ENCODE measurements at regions not wholly inside any gene's neighbourhood (a gene's known extent, or its start where the extent isn't known, plus 50 kb on each side); places are given as distances from the start of the nearest gene placed in this dataset.

DNA sequence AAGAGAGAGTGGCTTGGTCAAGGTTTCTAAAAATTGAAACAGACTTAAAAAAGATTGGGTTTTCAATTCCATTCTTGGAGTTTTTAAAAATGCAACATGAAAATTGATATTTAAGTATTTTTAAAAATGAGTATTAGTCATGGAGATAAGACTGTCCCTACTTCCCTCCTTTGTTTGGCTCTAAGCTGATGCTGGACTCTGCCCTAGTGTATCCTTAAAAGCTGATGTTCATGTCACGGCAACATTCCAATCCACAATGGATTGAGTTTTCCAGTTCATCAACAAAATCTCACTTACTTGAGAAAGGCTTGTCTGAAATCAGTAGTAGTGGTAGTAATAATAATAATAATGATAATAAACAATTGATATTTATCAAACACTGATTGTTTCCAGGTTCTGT lies 119.0 kb upstream of the SLC38A2 start:
- ATAC-seq (ENCODE audit: low read depth in 2 of 2) (no peak), DNase-seq (no peak)
- Mint-ChIP-seq H3K27ac (no peak overlapping the region), H3K9me3 (peaks cover 0 to 2% (median 0%) of the 10 kb centered on the region in 7 donors), H3K4me3 (no peak overlapping the region), H3K4me1 (peaks cover 3 to 5% (median 4%) of the 10 kb centered on the region in 3 donors), H3K27me3 (no peaks in the 10 kb centered on the region), H3K36me3 (no peaks in the 10 kb centered on the region)

GRCh38 chr12:46490635-46491034 lies 118.1 kb upstream of the SLC38A2 start:
- Mint-ChIP-seq H3K4me3 (no peak overlapping the region), H3K27ac (no peak overlapping the region), H3K9me3 (peaks cover 0 to 2% (median 0%) of the 10 kb centered on the region in 7 donors), H3K27me3 (no peaks in the 10 kb centered on the region), H3K36me3 (no peaks in the 10 kb centered on the region), H3K4me1 (peaks cover 3 to 5% (median 4%) of the 10 kb centered on the region in 3 donors)
- DNase-seq, result no peak
- no peak for ATAC-seq (ENCODE audit: low read depth in 2 of 2)

DNA sequence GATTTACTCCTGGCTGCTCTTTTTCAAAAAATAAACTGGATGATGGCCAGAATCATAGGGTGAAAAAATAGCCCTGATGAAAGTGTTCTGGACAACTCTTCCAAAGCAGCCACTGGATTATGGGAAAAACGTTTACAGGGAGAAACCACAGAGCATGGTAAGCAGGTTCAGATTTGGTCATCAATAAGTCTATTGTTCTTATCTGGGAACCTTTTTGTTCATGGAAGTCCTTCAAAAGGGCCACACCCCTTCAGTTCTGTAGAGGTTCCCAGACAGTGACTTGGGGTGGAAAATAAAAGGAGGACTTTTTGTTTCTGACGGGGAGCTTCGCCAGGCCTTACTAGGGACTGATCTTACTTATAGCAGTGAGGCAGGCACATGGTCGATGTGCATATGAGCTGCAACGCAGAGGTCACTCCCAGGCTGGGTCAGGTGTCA lies 117.4 kb upstream of the SLC38A2 start:
- DNase-seq, result no peak
- Mint-ChIP-seq H3K4me3 (no peak overlapping the region), H3K9me3 (peaks cover 0 to 2% (median 0%) of the 10 kb centered on the region in 7 donors), H3K27me3 (no peaks in the 10 kb centered on the region), H3K27ac (no peak overlapping the region), H3K36me3 (no peaks in the 10 kb centered on the region), H3K4me1 (peaks cover 4 to 9% (median 6%) of the 10 kb centered on the region in 3 donors)
- ATAC-seq (ENCODE audit: low read depth in 2 of 2), result no peak

DNA sequence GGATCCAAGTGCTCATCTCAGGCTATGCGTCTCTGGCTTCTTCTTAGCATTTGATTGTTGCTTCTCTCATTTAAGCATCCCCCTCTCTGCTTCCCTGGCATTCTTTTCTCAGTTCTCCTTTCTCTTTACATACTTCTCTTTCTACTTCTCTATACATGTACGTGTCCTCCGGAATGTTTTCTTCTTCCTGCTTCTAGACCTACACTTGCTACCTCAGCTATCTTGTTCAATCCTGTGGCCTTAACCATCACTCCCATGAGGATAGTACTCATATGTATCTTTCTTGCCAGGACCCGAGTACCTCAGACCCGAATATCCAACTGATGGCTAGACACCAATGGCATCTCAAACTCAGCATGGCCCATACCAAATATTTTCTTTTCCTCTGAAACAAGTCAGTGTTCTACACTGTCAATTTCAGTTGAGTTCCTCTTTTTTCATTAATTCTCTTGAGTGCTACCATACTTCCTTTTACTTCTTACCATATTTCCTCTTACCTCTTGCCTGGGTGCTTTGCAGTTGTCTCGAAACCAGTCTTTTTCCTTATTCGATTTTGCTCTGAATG lies 115.1 kb upstream of the SLC38A2 start:
- no peaks in the 10 kb centered on the region for H3K27me3 Mint-ChIP-seq
- peaks cover 0 to 2% (median 0%) of the 10 kb centered on the region in 7 donors for H3K9me3 Mint-ChIP-seq
- no peak overlapping the region for H3K27ac Mint-ChIP-seq
- peaks cover 4 to 12% (median 9%) of the 10 kb centered on the region in 3 donors for H3K4me1 Mint-ChIP-seq
- ATAC-seq (ENCODE audit: low read depth in 2 of 2) (peak; percentile 89 to 92), DNase-seq (peak; percentile 81)
- no peaks in the 10 kb centered on the region for H3K36me3 Mint-ChIP-seq
- no peak overlapping the region for H3K4me3 Mint-ChIP-seq

- ATAC-seq (ENCODE audit: low read depth in 2 of 2), result no peak
- no peaks in the 10 kb centered on the region for H3K27me3 Mint-ChIP-seq
- no peak overlapping the region for H3K4me3 Mint-ChIP-seq
- DNase-seq, result no peak
- H3K27ac Mint-ChIP-seq, result no peak overlapping the region
- H3K36me3 Mint-ChIP-seq, result peaks cover 0 to 7% of the 10 kb centered on the region in 2 donors
- peaks cover 0 to 5% (median 0%) of the 10 kb centered on the region in 7 donors for H3K9me3 Mint-ChIP-seq
- peaks cover 11 to 19% (median 15%) of the 10 kb centered on the region in 3 donors for H3K4me1 Mint-ChIP-seq
Measured at GRCh38 chr12:46486588-46486987, 114.0 kb upstream of the SLC38A2 start.

GRCh38 chr12:46485853-46486252 lies 113.3 kb upstream of the SLC38A2 start:
- H3K4me3 Mint-ChIP-seq, result no peak overlapping the region
- H3K27ac Mint-ChIP-seq, result no peak overlapping the region
- ATAC-seq (ENCODE audit: low read depth in 2 of 2), result no peak
- peaks cover 11 to 19% (median 15%) of the 10 kb centered on the region in 3 donors for H3K4me1 Mint-ChIP-seq
- peaks cover 0 to 7% of the 10 kb centered on the region in 2 donors for H3K36me3 Mint-ChIP-seq
- no peak for DNase-seq
- no peaks in the 10 kb centered on the region for H3K27me3 Mint-ChIP-seq
- H3K9me3 Mint-ChIP-seq, result peaks cover 0 to 5% (median 0%) of the 10 kb centered on the region in 7 donors

DNA sequence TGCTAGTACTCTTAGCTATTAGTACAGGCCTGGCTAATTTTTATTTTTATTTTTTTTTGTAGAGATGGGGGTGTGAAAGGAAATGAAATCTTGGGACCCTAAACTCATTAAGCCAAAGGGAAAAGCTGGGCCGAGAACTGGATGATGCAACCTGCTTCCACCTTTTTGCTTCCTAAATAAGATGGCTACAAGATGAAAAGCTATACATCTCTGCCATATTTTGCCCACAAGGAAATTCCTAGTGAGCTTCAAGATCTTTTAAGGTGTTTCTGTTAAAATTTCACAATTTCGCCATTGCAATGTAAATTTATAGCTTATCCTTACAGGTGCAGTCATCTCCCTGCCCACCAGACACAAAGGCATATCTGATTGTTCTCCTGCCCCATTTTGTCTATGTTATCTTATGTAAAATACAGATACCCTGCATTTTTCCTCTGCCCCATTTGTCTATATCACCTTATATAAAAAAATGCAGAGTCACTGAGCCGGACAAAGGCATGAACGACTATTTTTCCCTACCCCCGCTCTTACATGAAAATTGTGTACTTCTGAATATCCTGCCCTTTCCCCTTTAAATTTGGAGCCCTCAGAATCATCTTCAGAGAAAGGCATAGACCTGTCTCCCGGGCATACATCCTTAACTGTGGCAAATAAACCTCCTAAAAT lies 112.0 kb upstream of the SLC38A2 start:
- no peak for DNase-seq
- no peaks in the 10 kb centered on the region for H3K27me3 Mint-ChIP-seq
- peaks cover 0 to 5% (median 0%) of the 10 kb centered on the region in 7 donors for H3K9me3 Mint-ChIP-seq

DNA sequence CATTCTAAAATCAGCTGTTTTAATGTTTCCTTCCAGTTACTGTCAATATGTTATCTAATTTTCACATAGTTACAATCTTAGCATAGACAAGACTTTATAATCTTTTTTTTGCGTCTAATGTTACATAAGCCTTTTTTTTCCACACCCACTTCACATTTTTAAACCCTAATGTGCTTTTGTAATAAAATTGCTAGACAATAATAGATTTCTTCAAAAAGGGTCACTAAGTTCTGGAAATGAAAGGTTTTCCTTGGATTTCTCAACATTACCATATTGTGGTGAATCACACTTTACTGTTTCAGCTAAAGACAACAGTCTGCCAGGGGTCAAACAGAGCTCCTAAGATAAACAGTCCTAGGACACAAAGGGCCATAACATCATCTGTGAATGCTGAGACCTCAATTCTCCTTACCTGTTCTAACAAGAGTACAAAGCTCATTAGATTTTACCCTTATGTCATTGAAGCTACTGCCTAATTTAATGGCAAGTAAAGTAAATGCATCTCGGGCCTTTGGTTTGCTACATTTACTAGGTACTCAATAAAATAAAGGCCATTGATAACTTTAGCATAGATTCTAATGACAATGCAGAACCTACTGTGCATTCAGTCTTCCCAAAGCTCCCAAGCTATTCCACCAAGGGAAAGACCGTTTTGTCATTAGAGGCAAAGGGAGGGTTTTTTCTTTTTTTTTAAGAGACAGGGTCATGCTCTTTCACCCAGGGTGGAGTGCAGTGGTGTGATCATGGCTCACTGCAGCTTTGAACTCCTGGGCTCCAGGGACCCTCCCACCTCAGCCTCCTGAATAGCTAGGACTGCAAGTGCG lies 111.2 kb upstream of the SLC38A2 start:
- ATAC-seq (ENCODE audit: low read depth in 2 of 2) (no peak), DNase-seq (no peak)
- peaks cover 0 to 5% (median 0%) of the 10 kb centered on the region in 7 donors for H3K9me3 Mint-ChIP-seq
- no peak overlapping the region for H3K4me3 Mint-ChIP-seq
- no peaks in the 10 kb centered on the region for H3K27me3 Mint-ChIP-seq
- H3K27ac Mint-ChIP-seq, result no peak overlapping the region
- peaks cover 0 to 20% of the 10 kb centered on the region in 2 donors for H3K36me3 Mint-ChIP-seq
- H3K4me1 Mint-ChIP-seq, result peaks cover 16 to 28% (median 16%) of the 10 kb centered on the region in 3 donors

More for the DNA sequence above, 112.0 kb upstream of the SLC38A2 start:
- Mint-ChIP-seq H3K4me1 (peaks cover 11 to 21% (median 15%) of the 10 kb centered on the region in 3 donors), H3K27ac (peak overlapping the region in 1 of 6 donors; percentile 13), H3K4me3 (no peak overlapping the region), H3K36me3 (peaks cover 0 to 12% of the 10 kb centered on the region in 2 donors)
- ATAC-seq (ENCODE audit: low read depth in 2 of 2), result no peak

- H3K4me1 Mint-ChIP-seq, result peaks cover 25 to 40% (median 27%) of the 10 kb centered on the region in 3 donors
- no peak for DNase-seq
- no peaks in the 10 kb centered on the region for H3K27me3 Mint-ChIP-seq
Measured at GRCh38 chr12:46480724-46481123, 108.2 kb upstream of the SLC38A2 start.

DNA sequence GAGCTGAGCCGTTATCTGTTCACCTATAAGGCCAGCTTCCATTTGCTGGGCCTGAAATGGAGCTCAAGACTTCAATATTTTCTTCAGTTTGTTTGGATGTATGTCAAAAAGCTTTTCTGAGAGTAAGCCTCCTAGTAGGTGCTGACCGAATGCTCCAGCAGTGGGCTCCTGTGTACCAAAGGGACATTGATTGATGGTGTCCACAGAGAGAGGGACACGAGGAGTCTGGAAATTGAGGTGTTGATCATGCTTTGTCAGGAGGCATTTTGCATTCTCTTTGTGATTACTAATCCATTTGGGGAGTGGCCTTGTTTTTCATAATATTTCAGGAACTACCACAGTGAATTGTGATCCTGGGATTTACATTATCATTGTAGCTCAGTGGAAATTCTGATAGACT lies 107.7 kb upstream of the SLC38A2 start:
- Mint-ChIP-seq H3K36me3 (peaks cover 0 to 31% of the 10 kb centered on the region in 2 donors), H3K4me1 (peaks cover 25 to 40% (median 27%) of the 10 kb centered on the region in 3 donors), H3K4me3 (no peak overlapping the region), H3K9me3 (peaks cover 0 to 4% (median 0%) of the 10 kb centered on the region in 7 donors), H3K27ac (no peak overlapping the region), H3K27me3 (no peaks in the 10 kb centered on the region)
- no peak for DNase-seq
- no peak for ATAC-seq (ENCODE audit: low read depth in 2 of 2)

More at GRCh38 chr12:46480724-46481123, 108.2 kb upstream of the SLC38A2 start:
- ATAC-seq (ENCODE audit: low read depth in 2 of 2), result no peak
- H3K4me3 Mint-ChIP-seq, result no peak overlapping the region
- peaks cover 0 to 4% (median 0%) of the 10 kb centered on the region in 7 donors for H3K9me3 Mint-ChIP-seq
- no peak overlapping the region for H3K27ac Mint-ChIP-seq
- peaks cover 0 to 31% of the 10 kb centered on the region in 2 donors for H3K36me3 Mint-ChIP-seq

GRCh38 chr12:46478123-46478522 lies 105.5 kb upstream of the SLC38A2 start:
- no peak for DNase-seq
- H3K4me1 Mint-ChIP-seq, result peaks cover 27 to 39% (median 31%) of the 10 kb centered on the region in 3 donors
- H3K27ac Mint-ChIP-seq, result peak overlapping the region in 3 of 6 donors; percentile 6 to 73 (median 17)
- H3K36me3 Mint-ChIP-seq, result peaks cover 0 to 31% of the 10 kb centered on the region in 2 donors
- no peak for ATAC-seq (ENCODE audit: low read depth in 2 of 2)
- H3K9me3 Mint-ChIP-seq, result peaks cover 0 to 4% (median 0%) of the 10 kb centered on the region in 7 donors
- no peak overlapping the region for H3K4me3 Mint-ChIP-seq
- H3K27me3 Mint-ChIP-seq, result no peaks in the 10 kb centered on the region

- Mint-ChIP-seq H3K27me3 (no peaks in the 10 kb centered on the region), H3K27ac (peak overlapping the region in 3 of 6 donors; percentile 6 to 73 (median 58)), H3K9me3 (peaks cover 0 to 4% (median 0%) of the 10 kb centered on the region in 7 donors), H3K36me3 (peaks cover 0 to 31% of the 10 kb centered on the region in 2 donors), H3K4me3 (no peak overlapping the region), H3K4me1 (peaks cover 26 to 39% (median 31%) of the 10 kb centered on the region in 3 donors)
- DNase-seq (no peak), ATAC-seq (ENCODE audit: low read depth in 2 of 2) (no peak)
Measured at GRCh38 chr12:46477541-46477940, 105.0 kb upstream of the SLC38A2 start.

DNA sequence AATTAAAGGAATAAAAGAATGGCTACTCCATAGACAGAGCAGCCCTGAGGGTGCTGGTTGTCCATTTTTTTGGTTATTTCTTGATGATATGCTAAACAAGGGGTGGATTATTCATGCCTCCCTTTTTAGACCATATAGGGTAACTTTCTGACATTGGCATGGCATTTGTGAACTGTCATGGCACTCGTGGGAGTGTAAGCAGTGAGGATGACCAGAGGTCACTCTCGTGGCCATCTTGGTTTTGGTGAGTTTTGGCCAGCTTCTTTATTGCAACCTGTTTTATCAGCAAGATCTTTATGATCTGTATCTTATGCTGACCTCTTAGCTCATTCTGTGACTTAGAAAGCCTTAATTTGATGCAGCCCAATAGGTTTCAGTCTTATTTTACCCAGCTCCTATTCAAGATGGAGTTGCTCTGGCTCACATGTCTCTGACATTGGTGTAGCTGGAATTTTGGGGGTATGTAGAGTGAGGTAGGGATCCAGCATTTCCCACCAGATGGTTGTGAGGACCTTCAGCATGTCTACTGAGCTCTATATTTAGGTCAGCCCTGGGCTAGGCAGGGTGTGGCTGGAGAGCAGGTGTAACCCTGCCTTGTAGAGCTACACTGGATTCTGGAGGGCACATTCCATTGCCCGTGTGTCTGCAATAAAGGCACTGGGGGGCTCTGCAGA lies 103.5 kb upstream of the SLC38A2 start:
- no peak overlapping the region for H3K4me3 Mint-ChIP-seq
- ATAC-seq (ENCODE audit: low read depth in 2 of 2), result no peak
- peak overlapping the region in 3 of 6 donors; percentile 3 to 74 (median 61) for H3K27ac Mint-ChIP-seq
- no peak for DNase-seq
- peaks cover 25 to 32% (median 25%) of the 10 kb centered on the region in 3 donors for H3K4me1 Mint-ChIP-seq
- no peaks in the 10 kb centered on the region for H3K27me3 Mint-ChIP-seq
- H3K9me3 Mint-ChIP-seq, result peaks cover 0 to 1% (median 0%) of the 10 kb centered on the region in 7 donors
- peaks cover 0 to 24% of the 10 kb centered on the region in 2 donors for H3K36me3 Mint-ChIP-seq

All from naive B cell (primary cell).